OCI-LY1 (cell line): ENCODE measurements at regions not wholly inside any gene's neighbourhood (a gene's known extent, or its start where the extent isn't known, plus 50 kb on each side); places are given as distances from the start of the nearest gene placed in this dataset.

Experiments used
- CTCF ChIP-seq: fragments of 200-600 bp; sonication (generic), shearing (Covaris generic); IDR thresholded peaks from 2 replicates; pipeline ENCODE4 v1.5.1; 2017; ENCODE audit warnings: mild to moderate bottlenecking, antibody characterized with exemption, low read length, moderate library complexity, mixed read lengths
- EZH2 ChIP-seq: fragments of 200-600 bp; sonication (generic), shearing (Covaris generic); IDR thresholded peaks from 2 replicates; pipeline ENCODE4 v1.8.0; 2017; ENCODE audit warnings: borderline replicate concordance, mixed run types, mild to moderate bottlenecking, antibody characterized with exemption, low read length, moderate library complexity, mixed read lengths

- TF ChIP-seq CTCF (peak; percentile 79), EZH2 (no peak)
Observed at GRCh38 chr14:22099942-22100763, 426.5 kb upstream of the OR4E1 start.
